A172 (cell line): ENCODE measurements at regions not wholly inside any gene's neighbourhood (a gene's known extent, or its start where the extent isn't known, plus 50 kb on each side); places are given as distances from the start of the nearest gene placed in this dataset.

Experiments
- DNase-seq: peaks from one replicate; pipeline ENCODE4 v3.0.0-alpha.2; 2015; ENCODE audit warnings: low spot score

DNA sequence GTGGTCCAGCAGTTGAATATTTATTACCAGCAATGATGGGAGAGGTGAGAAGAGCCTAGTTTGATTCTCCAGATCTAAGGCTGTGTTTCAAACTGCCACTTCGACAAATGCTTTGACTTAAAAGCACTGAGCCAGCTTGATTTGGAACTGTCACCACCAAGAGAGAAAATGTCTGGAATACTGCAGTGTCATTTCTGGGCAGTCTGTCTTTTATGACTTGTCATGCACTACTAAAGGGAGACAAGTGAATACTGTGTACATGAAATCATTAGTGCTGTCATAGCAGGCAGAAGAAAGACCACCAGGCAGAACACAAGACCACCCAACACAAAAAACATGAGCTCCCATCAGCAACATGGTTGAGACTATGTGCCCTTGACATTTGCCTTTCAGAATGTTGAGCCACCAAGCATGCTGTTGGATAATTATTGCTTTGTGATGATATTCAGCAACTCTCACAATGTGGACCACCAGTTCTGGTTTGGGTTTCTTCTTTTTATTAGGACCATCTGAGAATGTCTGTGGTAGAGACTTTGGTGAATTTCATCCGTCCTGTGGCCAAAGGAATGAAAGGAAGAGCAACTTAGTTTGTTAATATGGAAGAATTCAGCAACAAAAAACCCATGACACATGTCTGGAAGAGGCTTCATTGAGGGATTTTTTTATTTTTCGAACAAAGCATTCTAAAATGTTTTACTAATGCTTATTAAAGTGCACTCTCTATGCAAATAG, 125.8 kb downstream of the NTMT2 start:
- DNase-seq, result no peak

DNA sequence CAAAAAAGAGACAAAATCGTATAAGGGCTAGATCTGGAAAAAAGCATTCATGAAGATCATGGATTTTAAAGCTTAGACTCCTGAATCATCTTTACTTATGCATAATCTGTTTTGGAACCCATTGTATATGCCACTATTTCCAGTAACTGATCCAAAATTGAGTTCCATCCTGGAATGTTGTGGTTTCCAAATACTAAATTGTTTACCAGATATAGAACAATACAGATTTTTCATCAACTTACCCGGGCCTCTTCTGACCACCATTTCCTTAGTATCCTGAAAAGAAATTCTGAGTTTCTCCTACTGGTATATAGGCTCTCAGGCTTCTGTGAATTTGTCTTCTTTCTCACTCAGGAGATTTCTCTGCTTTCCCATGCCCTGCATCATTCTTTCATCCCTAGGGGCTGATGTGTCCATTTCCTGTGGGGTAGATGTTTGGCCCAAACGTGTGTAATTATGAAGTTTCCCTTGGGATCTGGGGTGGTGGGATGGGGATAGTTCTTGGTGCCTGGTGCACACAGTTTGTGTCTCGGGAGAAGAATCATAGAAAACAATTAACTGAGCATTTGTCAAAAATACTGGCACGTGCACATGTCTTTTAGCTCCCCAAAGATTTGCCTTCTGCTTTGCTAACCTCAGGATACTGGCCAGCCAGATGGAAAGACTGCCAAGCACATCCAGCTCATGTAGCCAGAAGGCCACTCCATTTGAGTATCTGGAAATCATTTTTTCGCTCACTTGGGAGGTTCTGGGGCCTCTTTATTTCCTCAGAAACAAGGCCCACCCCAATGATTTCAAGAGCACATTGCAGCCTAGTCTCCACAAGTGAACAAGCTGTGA, 127.8 kb downstream of the NTMT2 start:
- DNase-seq, result no peak

DNA sequence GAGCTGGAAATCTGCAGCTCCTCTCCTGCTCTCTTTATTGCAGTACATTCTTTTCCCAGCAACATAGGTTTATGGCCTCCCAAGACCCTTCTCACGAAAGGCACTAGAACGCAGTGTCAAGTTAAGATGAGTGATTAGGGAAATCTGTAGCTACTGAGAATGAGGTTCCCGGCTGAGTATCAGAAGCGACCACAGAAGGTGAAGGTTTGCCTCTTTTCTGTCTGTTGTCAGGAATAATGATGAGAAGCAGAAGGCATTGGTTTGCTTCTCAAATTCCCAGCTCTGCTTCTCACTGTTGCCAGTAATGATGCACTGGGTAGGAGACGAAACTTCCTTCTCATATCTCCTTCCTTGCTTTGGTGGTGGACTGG, 128.4 kb downstream of the NTMT2 start:
- no peak for DNase-seq

DNA sequence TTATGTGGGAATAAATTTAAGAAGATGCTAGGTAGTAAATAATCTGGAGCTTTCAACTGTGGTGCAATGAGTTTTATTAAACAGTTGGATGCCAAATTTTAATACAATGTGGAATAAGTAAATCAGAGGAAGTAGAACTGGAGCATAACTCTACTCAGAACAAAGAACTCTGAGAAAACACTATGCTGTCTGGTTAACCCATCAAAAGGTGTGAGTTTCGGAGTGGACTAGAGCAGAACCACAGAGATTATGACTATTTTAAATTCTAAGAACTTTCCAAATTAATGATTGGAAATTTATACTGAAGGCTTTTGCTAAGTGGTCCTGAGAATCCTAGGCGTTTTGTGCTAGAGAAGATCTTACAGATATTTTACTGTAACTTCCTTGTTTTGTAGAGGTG, 132.2 kb downstream of the NTMT2 start:
- DNase-seq, result no peak

DNA sequence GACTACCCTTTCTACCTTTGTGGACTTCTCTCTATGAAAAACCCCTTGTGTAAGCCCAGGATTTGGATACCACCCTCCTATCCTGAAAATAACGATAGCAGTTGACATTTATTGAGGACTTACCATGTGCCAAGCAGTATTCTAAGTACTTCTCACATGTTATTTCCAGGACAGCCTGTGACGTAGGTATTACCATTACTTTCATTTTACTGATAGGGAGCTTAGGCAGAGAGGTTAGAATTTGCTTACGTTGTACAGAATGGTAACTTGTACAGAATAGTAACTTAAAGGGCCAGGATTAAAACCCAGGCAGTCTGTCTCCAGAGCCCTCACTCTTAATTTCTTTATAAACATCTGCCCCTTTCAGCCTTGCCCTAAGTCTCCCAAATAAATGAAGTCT, 138.3 kb downstream of the NTMT2 start:
- no peak for DNase-seq

DNA sequence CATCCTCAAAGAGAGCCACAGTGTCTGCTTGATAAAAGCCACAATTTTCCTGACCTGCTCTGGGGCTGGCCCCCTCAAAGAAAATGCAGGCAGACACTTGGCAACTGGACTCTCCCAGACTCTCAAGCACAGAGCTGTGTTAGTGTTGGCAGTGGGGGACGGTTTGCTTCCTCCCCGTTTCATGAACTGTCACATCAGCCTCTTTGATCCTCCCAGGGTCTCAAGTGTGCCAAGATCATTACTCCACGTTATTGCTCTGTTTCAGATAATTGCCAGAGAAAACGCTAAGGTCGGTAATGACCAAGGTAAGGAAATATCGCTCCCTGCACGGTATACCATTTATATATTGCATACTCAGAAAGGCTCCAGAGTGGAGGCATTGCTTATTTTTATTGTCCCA, 138.8 kb downstream of the NTMT2 start:
- DNase-seq, result no peak

DNA sequence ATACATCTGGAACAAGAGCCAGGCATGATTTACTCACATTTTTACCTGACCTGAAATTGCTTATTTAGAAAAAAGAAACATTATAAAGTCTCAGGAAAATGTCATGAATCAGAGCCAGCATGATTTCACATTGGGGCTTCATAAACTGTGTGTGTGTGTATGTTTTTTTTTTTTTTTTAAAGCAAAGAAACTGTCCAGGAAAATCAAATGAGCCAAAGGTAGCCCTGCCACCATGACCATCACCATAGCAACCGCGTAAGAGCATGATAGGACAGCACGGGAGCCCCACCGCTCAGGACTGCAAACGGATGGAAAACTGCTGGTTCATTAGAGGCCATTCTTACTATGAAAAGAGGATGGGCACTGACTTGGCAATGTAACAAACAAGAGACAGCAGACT, 139.2 kb downstream of the NTMT2 start:
- no peak for DNase-seq

DNA sequence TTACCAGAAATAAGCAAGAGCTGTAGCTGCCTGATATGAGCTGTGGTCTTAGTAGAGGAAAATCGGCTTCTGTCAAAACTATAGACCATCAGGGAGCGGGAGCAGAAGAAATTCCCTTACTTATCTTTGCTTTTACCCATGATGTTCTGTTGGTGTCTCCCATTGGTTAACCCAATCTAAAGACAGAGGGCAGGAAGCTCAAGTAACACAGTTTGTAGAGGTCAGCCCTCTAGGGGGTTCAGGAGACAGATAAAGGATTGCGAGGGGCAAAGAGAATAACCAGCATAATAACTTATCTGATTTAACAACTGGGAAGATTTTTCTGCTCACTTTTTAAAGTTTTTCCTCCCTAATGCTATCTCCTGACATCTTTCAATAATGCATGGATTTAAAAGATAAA, 142.4 kb downstream of the NTMT2 start:
- no peak for DNase-seq

DNA sequence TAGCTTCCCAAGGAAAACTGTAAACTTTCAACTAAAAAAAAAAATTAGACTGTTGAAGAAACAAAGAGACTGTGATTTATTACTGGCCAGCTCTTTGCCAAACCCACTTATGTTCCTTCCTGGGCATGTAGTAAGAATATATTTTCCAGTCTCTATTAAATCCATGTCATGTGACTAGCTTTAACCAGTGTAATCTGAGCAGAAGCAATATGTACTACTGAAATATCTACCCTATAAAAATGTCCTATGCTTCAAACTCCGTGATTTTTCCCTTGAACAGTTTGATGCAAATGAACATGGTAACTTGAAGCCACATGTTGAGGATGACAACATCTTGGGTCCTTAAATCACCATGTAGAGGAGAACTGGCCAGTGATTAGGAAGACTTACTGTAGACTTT, 144.5 kb downstream of the NTMT2 start:
- DNase-seq, result no peak

DNA sequence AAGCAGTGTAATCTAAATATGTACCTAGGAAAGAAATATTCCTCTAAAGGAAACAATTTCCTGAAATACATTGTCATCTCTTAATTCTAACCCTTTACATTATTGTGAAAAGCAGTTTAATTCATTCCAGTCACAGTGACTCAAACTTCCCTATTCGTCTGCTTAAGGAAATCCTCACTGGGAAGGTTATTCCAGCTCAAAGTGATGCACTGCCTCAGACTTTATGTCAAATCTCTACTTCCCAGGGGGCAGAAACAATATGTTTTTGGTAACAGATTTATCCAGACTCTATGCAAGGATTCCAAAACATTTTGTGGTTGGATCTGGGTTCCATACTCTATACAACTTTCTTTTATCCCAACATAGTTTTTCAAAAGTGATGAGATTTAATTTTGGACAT, 145.2 kb downstream of the NTMT2 start:
- no peak for DNase-seq

DNA sequence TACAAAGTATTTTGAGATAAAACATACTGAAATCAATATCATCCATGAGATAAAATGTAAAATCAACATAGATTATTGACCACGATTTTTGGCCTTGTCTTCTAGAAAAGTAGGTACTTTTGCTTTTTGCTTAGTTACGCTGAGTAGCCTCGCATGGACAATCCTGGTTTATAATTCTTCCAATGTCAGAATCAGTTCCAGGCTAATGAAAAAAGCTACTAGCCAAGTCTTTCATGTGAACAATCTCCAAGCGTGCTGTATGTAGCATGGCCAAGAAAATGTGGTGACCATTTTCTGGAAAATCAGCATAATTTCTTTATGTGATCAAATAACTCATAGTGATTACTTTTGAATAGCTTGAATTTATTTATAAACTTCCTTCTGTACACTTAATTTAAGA, 145.8 kb downstream of the NTMT2 start:
- no peak for DNase-seq

DNA sequence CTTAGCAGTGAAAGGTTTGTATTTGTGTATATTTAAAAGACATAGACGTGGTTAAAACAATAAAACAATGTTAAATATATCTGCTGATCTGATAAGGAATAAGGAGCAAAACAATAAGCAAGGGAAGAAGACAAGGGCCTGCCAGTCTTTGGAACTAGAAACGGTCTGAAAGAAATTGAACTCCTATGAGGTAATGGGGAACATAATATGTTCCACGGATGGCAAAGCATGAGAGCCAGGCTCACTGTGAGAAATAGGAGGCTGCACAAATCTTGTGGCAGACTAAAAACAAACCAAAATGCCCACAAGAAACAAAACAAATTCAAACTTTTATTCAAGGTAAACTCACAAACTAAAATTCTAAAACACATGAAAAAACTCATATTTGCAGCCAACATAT, 150.5 kb downstream of the NTMT2 start:
- no peak for DNase-seq

DNA sequence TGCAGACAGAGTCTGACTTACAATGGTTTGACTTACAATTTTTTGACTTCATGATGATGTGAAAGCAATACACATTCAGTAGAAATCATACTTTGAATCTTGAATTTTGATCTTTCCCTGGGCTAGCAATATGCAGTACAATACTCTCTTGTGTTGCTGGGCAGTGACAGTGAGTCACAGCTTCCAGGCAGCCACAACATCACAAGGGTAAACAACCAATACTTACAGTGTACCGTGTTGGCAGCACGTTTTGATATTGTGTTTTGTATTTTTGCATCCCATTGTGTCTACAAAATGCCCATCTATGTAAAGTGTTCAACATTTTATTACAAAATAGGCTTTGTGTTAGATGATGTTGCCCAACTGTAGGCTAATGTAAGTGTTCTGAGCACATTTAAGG, 150.9 kb downstream of the NTMT2 start:
- peak; percentile 21 for DNase-seq

DNA sequence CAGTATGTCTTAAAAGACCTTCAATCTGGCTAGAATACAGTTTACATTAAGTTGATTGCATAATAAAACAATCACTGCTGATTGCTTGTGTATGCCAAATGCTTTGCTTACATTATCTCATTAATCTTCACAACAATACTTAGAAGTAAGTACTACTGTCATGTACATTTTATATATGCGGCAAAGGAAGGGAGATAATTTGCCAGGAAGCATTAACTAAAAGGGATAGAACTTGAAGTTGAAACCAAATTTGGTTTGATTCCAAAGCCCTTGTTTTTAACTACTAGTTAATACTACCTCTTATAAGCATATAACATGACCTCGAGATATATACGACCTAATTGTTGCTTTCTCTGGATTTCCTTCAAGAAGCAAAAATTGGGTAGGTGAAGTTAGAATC, 155.8 kb downstream of the NTMT2 start:
- no peak for DNase-seq

DNA sequence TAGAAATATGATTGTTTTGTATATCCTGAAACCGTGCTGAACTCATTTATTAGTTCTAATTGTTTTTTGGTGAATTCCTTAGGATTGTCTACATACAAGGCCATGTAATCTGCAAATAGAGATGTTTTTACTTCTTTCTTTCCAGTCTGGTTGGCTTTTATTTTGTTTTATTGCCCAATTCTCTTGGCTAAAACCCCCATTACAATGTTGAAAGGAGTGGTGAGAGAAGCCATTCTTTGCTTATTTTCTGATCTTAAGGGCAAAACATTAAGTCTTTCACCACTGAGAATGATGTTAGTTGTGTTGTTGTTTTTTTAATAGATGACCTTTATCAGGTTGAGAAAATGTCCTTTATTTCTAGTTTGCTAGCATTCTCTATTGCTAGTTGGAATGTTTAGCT, 157.3 kb downstream of the NTMT2 start:
- DNase-seq, result no peak

DNA sequence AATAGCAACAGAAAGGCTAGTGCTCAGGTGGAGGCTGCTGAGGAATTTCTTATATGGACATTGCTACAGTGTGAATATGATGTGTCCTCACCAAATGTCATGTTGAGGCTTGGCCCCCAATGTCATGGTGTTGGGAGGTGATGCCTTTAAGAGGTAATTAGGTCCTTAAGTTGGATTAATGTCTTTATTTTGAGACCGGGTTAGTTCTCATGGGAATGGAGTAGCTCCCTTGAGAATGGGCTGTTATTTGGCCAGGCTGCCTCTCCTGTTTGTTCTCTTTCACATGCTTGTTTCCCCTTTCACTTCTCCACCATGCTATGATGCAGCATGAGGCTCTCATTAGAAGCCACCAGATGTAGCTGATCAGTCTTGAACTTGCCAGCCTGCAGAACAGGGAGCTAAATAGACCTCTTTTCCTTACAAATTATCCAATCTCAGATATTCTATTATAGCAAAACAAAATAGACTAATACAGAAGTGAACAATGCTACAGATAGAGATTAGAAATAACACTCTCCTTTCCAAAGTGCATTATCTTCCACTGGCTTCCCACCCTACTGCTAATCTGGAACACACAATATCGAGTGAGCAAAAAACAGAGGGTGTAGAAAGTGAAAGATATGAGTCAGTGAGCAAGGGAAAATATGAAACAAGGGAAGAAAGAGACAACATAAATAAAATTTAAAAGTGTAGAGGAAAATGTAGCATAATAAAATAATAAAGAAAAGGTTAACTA, 160.2 kb downstream of the NTMT2 start:
- no peak for DNase-seq

DNA sequence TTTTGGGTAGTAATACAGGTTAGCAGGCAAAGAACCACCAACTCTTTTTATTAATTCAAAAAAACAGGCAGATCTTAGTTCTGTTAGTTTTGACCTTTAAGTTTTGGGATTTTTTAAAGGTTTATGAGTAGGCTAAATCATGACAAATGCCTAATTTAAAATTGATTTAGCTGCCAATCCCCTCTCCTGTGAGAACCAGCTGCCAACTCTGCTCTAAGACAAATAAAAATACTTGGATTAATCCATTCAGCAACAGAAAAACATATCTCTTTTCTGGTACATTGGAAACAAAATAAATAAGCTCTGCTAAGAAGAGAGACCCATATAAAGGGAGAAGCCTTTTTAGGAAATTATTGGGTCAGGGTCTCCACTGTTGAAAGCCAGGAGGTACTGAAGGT, 160.8 kb downstream of the NTMT2 start:
- DNase-seq, result no peak

DNA sequence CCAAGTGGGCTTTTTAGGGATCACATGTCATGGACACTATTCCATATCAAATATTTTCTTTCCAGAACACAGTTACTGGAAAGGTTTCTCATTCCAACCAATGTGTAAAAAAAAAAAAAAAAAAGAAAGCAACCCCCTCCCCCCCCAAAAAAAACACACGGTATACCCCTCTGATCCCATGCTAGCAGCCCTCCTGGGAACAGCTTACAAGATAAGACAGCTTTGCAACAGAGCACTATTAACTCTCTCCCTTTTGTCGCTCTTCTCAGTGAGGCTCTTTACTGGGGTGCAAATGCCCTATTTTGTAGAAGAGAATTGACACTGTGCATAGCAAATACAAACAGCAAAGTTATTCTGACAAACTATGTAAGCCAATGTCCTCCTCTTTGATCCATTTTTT, 161.2 kb downstream of the NTMT2 start:
- no peak for DNase-seq

DNA sequence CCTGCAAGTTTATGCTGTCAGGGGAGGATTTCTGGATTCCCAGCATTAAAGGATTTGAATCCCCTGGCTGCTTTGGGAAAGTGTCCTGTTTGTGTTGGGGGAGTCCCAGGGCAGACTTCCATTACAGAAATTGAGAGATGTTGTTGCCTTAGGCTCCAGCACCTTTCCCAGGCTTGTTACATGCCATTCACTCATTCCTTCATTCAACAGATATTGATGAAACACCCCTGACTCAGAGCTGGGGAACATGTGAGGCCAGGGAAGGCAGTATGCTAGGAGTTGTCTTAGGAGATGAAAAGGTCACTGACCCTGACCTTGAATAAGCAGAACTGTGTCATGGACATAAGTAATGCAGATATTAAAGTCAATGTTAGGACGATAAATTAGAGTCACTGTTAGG, 161.7 kb downstream of the NTMT2 start:
- no peak for DNase-seq

DNA sequence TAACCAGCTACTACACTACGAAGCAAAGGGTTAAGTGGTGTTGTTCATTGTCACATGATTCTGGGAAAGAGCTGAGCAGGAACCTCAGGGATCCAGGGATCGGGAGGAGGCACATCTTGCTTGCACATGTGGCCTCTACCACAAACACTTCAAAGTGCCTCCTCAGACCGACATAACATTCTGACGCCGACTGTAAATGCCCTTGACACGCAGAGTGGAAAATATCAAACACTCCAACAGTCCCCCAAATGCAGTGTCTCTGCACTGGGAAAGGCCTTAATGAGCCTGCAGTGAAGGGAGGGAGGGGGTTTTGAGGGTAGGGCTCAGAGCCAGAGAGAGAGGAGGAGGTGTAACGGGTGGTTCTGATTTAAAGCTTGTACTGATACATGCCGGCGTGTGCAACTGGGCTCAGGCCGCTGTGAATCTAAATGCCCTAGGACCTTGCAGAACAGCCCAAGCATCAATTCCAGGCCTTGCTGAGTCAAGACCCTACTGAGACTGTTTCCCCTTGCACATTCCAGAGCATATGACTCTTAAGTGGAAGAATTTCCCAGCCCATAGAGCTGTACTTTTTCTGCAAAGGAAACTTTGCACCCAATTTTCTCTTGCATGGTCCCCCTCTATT, 163.7 kb downstream of the NTMT2 start:
- DNase-seq, result peak; percentile 84

DNA sequence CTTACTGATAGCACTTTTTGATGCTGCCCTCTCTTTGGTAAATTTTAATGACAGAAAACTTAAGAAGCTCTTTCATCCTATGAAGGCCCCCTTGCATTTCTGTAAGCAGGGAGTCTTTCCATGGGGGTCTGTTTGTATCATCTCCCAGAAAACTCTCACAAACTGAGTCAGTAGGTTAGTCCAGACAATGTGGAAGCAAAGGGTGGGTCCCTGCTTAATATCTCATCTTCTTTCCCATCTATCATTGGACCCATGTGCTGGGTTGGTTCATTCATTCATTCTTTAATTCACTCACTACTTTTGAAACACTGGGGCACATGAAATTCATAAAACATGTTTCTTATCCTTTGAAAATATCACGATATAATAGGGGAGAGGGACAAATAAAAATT, 164.3 kb downstream of the NTMT2 start:
- no peak for DNase-seq

DNA sequence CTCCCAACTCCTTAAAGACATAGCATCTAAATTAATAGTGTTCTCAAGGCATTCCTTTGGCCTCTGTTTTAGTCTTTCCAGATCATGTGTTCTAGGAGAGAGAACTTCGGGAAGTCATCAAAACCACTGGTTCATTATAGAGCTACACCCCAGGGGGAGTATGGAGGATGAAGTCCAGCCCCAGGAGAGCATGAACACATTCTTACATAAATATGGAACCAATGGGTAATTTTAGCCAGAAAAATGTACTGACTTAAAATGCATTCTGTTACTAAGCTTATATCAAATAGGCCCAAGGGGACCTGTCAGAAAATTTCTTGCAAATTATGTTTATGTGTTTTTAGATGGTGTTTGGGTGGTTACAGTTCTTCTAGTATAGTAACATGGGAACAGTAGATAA, 165.2 kb downstream of the NTMT2 start:
- no peak for DNase-seq
